Stimulated activated CD4-positive, alpha-beta T cell treated with anti-CD3 and anti-CD28 coated beads, Interleukin-2, amount 100 ng/mL, for 4 hours (primary cell): ENCODE measurements at regions not wholly inside any gene's neighbourhood (a gene's known extent, or its start where the extent isn't known, plus 50 kb on each side); places are given as distances from the start of the nearest gene placed in this dataset.
"Not testable (repeated sequence)": the region's sequence is repeated elsewhere in the genome, so short reads cannot be mapped to it uniquely, and the experiment has no call there.

Experiments
- DNase-seq: peaks from one replicate; pipeline ENCODE4 v3.0.0-alpha.2; 2020; ENCODE audit warnings: low read depth

DNA sequence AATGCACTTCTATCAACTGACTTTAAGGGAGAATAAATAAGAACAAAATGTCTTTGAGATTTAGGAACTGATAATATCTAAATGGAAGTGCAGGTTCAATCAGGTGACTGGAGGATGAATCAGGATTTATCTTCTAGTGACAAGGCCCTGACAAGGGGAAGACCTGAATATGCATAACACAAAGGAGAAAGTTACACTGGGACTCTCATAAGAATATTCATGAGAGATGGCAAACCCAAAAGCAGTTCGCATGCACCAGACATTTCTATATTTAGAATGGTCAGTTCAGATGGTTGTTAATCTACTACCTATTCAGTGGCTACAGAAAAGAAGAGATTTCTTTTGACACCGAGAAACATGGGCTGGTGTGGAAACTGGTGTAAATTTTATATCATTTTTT is 1771.3 kb upstream of the LRRTM1 start:
- DNase-seq = no peak

DNA sequence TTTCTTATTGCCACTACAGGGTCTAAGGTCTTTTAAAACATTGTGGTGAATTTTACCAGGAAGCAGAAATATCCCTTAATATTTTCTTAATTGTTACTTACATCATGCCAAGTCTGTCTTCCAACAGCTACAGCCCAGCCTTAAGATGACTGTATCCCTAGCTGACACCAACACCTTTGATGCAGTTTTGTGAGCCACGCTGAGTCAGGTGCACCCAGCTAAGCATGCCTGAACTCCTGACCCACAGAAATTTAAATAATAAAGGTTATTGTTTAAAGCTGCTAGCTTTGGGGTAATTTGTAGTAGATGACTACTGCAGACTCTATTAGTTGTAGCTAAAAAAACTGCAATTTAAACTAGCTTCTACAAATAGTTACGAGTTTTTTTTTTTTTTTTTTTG is 1757.9 kb upstream of the LRRTM1 start:
- no peak for DNase-seq

DNA sequence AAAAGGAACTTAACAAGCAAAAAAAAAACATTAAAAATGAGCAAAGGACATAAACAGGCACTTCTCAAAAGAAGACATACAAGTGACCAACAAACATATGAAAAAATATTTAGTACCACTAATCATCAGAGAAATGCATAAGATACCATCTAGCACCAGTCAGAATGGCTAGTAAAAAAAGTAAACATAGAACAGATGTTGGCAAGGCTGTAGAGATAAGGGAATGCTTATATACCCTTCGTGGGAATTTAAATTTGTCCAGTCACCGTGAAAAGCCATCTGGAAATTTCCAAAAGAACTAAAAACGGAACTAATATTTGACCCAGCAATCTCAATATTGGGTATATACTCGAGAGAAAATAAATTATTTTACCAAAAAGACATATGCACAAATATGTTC is 1751.3 kb upstream of the LRRTM1 start:
- DNase-seq = no peak

DNA sequence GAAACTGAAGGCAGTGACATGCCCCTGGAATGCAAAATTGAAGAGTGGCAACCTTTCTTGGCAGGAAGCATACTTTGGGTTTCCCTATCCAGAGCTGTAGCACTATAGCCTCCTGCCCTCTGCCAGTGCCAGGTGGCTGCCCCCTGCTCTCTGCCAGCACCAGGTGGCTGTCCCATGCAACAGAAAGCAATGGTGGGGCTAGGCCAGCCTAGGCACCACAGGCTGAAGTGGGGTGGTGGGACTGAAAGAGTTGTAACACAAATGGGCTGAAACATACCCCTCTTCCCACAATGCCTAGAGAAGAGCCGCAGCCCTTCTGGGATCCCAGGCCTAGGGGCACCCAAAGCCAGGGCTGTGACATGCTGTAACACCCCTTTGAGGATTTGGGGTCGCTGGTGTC is 1739.3 kb upstream of the LRRTM1 start:
- DNase-seq = no peak

DNA sequence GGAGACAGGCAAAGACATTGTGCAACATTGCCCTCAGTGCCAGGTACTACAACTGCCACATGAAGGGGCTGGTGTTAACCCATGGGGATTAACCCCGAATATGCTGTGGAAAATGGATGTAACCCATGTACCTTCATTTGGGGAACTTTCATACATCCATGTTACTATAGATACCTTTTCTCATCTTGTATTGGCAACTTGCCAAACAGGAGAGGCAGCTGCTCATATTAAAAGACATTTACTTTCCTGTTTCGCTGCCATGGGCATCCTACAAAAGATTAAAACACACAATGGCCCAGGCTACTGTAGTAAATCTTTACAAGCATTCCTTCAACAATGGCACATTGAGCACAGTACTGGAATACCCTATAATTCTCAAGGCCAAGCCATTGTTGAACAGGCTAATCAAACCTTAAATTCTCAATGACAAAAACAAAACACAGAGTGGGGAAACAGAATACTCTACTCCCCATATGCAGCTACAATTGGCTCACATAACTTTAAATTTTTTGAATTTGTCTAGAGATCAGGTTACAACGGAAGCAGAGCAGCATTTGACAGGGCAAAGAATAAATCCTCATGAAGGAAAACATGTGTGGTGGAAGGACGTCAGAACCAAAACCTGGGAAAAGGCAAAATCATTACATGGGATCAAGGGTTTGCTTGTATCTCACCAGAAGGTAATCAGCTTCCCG is 1723.5 kb upstream of the LRRTM1 start:
- DNase-seq = no peak

GRCh38 chr2:82023710-82024109 is 1719.2 kb upstream of the LRRTM1 start:
- no peak for DNase-seq

GRCh38 chr2:82013641-82014040 is 1709.1 kb upstream of the LRRTM1 start:
- no peak for DNase-seq

GRCh38 chr2:82007071-82007664 is 1702.6 kb upstream of the LRRTM1 start:
- DNase-seq = no peak

GRCh38 chr2:82005889-82006288 is 1701.3 kb upstream of the LRRTM1 start:
- DNase-seq = not testable (repeated sequence)

GRCh38 chr2:82001614-82002013 is 1697.1 kb upstream of the LRRTM1 start:
- DNase-seq = no peak

DNA sequence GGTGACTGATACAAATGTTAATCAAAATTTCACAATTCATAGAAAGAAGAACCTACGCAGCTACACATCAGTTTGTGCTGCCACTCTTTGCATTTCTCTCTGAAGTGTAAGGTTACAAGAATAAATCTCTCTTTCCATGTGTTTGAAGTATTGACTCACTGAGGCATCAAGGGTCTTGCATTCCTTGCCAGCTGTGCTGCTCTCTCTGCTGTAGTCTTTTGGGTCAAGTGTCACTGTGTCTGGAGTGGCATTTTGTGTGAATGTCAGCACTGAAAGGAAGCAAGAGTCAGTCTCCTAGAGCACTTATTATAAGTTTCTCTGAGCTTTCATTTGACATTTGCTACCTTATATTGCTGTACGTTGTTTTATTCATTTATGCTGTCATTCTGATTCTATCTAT is 1696.1 kb upstream of the LRRTM1 start:
- no peak for DNase-seq

- DNase-seq = no peak
These were observed 1691.8 kb upstream of the LRRTM1 start for GRCh38 chr2:81996332-81996731.

- no peak for DNase-seq
These were observed 1686.7 kb upstream of the LRRTM1 start for GRCh38 chr2:81991282-81991681.

DNA sequence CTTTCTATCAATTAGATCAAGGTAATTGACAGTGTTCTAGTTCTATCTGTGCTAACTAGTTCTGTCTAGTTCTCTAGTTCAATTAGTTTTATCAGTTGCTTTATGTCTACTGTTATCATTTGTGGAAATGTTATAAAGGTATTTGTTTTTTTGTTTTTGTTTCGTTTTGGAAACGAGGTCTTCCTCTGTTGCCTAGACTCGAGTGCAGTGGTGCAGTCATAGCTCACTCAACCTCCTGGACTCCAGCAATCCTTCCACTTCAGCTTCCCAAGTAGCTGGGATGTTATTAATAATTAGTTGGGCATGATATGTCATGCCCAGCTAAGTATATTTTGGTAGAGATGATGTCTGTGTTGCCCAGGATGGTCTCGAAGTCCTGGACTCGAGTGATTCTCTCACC is 1682.8 kb upstream of the LRRTM1 start:
- DNase-seq = no peak

- DNase-seq = no peak
These were observed 1680.6 kb upstream of the LRRTM1 start for GRCh38 chr2:81984969-81985637.

DNA sequence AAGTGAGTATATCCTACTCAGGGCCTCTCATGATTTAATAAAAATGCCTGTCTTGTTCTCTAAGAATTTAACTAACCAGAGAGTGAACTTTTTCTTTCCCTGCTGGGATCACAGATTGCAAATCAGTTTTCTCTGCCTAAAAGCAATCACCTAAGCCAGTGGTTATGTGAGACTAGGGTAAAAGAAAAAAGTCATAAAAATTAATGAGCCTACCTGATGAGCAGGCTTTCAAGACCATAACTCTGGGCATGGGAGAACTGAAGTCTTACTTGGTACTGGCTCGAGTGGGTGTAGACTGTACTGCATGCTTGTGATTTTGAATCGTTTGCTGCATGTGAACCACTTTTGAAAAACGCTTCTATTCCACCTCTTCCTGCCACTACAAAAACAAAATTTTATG is 1677.0 kb upstream of the LRRTM1 start:
- no peak for DNase-seq

DNA sequence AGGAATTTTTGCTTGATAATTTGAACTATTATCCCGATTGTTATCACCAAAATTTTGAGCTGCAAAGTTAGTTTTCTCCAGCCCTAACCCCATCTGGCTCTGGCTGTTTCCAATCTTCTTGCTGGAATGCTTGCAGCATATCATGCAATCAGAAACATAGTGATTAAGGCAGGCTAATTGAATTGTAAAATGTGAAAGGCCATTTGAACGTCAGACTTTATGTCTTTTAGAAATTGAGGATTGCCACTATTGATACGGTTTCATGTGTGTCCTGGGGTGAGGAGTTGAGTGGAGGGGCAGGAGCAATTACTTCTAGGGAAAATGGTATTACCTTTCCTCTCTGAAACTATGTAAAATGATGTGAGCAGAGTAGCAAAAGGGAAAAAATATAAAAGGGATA is 1674.5 kb upstream of the LRRTM1 start:
- DNase-seq = no peak

DNA sequence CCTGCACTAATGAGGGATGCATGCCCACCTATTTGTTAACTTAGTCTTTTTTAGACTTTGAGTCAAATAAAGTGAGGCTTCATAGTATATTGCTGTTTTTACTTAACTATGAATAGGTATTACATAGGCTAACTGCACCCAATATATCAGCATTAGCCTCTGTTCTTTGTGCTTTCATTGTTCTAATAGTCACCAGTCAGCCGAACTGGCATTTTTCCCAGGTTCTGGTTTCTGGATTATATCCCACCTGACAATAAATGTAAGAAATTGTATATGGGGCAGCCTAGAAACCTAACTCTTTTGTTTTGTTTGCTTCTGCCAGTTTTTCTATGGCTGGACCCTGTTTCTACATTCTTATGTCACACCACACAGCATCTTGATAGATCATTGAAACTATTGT is 1672.4 kb upstream of the LRRTM1 start:
- no peak for DNase-seq

- no peak for DNase-seq
These were observed 1669.7 kb upstream of the LRRTM1 start for GRCh38 chr2:81974216-81974615.

DNA sequence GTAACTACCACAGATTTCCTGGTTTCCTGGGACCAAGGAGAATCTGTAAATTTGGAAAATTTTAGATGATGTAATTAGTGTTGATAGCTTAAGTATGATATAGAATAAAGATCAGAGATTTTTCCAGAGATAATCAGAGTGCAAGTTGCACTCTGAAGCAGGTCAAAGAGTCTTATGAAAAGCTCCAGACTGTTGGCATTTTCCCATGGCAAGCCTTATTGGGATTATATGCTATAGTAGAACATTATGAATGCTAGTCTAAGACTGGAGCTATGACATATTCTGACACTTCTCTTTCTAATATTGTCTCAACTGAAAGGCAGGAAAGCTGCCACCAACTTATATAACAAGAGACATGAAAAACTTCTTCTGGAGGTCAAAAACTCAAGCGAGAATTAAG is 1638.3 kb upstream of the LRRTM1 start:
- no peak for DNase-seq

GRCh38 chr2:81942136-81942680 is 1637.7 kb upstream of the LRRTM1 start:
- DNase-seq = no peak

DNA sequence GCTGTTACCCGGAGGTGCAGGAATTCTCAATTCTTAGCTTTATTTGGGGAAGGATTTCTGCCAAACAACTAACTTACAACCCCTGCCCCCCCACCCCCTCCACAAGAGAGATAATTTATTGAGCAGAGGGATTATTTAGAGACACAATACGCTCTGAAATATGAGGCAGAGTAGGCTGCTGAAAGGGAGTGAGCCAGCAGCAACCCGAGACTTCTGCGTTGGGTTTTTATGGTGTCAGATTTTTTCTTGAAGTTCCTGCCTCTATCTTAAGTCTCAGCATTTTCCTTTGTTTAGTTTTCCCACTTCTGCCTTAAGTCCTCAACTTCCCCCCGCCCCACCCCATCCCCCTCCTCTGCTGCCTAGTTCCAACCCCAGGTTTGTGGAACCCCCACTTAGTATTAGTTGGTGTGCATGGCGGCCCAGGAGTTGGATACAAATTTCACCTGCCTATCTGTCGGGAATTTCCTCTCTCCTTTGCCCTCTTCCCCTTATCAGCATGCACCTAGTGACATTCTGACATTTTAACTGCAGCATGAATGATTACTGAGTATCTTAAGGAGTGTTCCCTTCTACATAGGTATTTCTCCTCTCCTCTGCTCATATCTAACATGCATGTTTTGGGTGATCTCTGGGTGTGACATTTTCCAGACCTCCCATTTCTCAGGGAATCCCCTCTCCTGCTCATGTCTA is 1635.9 kb upstream of the LRRTM1 start:
- no peak for DNase-seq

- no peak for DNase-seq
These were observed 1633.4 kb upstream of the LRRTM1 start for GRCh38 chr2:81937944-81938343.
